ENCODE measurements at regions not wholly inside any gene's neighbourhood (a gene's known extent, or its start where the extent isn't known, plus 50 kb on each side); places are given as distances from the start of the nearest gene placed in this dataset.
"Not testable (repeated sequence)": the region's sequence is repeated elsewhere in the genome, so short reads cannot be mapped to it uniquely, and the experiment has no call there.

- TF ChIP-seq, protein P1, sequence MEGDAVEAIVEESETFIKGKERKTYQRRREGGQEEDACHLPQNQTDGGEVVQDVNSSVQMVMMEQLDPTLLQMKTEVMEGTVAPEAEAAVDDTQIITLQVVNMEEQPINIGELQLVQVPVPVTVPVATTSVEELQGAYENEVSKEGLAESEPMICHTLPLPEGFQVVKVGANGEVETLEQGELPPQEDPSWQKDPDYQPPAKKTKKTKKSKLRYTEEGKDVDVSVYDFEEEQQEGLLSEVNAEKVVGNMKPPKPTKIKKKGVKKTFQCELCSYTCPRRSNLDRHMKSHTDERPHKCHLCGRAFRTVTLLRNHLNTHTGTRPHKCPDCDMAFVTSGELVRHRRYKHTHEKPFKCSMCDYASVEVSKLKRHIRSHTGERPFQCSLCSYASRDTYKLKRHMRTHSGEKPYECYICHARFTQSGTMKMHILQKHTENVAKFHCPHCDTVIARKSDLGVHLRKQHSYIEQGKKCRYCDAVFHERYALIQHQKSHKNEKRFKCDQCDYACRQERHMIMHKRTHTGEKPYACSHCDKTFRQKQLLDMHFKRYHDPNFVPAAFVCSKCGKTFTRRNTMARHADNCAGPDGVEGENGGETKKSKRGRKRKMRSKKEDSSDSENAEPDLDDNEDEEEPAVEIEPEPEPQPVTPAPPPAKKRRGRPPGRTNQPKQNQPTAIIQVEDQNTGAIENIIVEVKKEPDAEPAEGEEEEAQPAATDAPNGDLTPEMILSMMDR (IDR thresholded peaks at IDR 0.05; ENCODE audit: control extremely low read depth in 1 of 3, insufficient read depth in 1 of 3, low read depth in 1 of 3, low read length in 3 of 3), result not testable (repeated sequence)
- TF ChIP-seq POLR2A (IDR thresholded peaks at IDR 0.05; ENCODE audit: control extremely low read depth in 1 of 2, low read depth in 2 of 2, low read length in 2 of 2); NRF1 (IDR thresholded peaks at IDR 0.05; ENCODE audit: low read depth, low read length); MAFK (IDR thresholded peaks at IDR 0.05; ENCODE audit: low read depth, low read length); PHF8 (conservative IDR thresholded peaks at IDR 0.05; ENCODE audit: low read depth, low read length): not testable (repeated sequence)
Measured at GRCh38 chr10:21034770-21035169, 137.7 kb upstream of the NEBL start.
